HCT116 (cell line): ENCODE measurements at regions not wholly inside any gene's neighbourhood (a gene's known extent, or its start where the extent isn't known, plus 50 kb on each side); places are given as distances from the start of the nearest gene placed in this dataset.

Experiments used
- FOSL1 ChIP-seq: IDR thresholded peaks from 2 replicates; pipeline ENCODE4 v1.6.1; 2012; ENCODE audit warnings: low read depth
- POLR2A ChIP-seq: IDR thresholded peaks from 2 replicates; pipeline ENCODE4 v1.7.0; 2011; ENCODE audit warnings: borderline replicate concordance; ENCODE audit not compliant: insufficient read depth, insufficient read length; ENCODE audit errors: extremely low read depth
- POLR2AphosphoS5 ChIP-seq: IDR thresholded peaks from 2 replicates; pipeline ENCODE4 v1.6.1; 2011; ENCODE audit warnings: mild to moderate bottlenecking, low read depth, low read length, moderate library complexity

GRCh38 chr2:61677942-61678341 lies 139.8 kb upstream of the XPO1 start:
- TF ChIP-seq POLR2A (no peak), POLR2AphosphoS5 (no peak), FOSL1 (no peak)
